ENCODE measurements at regions not wholly inside any gene's neighbourhood (a gene's known extent, or its start where the extent isn't known, plus 50 kb on each side); places are given as distances from the start of the nearest gene placed in this dataset.
"Not testable (repeated sequence)": the region's sequence is repeated elsewhere in the genome, so short reads cannot be mapped to it uniquely, and the experiment has no call there.

DNA sequence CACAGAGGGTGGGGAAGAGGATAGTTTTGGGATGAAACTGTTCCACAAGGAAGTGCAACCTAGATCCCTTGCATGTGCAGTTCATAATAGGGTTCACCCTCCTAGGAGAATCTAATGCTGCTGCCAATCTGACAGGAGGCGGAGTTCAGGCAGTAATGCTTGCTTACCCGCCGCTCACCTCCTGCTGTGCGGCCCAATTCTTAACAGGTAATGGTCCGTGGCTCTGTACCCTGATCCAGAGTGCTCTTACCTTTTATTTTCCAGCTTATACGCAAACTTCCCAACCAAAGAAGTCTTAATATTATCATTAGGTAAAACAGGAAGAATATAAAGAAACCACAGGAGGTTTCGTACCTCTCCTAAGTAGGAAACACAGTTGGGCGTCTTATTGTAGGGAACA lies 82.7 kb upstream of the CD302 start:
- no peak for DNase-seq (ENCODE audit: low read depth in 2 of 3, low spot score in 2 of 3)

DNA sequence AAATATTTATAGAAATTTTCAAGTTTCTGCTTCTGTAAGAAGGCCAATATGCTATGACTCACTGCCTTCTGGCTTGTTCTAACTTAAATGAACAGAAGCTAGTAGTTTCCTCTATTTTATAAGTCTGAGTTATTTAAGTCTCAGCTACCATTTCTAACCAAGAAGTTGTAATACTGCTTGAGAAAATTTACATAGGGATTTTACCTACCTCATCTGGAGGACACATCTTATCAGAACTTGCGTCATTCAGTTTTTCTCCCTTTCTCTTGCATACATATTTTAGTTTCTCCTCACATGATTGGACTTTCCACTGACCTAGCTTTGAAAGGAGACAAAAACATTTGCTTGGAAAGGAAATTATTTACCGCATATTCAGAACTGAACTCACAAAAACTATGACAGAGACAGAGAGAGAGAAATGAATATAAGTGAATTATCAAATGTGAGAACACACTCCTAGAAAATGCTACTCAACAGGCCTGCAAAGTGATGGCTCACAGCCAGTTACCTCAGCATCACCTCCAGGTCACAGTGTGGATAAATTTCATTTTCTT lies 81.1 kb upstream of the CD302 start:
- no peak for DNase-seq (ENCODE audit: low read depth in 2 of 3, low spot score in 2 of 3)

DNA sequence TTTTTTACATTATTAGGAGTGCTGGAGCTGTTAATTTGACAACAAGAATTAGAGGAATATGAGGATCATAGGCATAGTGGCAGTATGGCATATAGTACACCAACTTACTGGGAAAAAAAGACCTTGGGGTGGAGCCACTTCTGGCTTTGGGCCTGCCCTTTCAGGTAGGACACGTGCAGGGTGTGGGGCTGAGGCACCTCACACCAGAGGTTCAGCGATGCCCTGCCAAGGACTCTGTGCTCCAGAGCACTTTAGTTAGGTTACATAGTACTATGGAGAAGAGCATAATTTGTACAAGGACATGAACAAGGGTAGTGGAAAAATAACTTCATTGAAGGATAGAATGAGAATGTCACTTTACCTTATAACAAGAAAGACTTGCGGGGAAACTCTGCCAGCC lies 77.1 kb upstream of the CD302 start:
- DNase-seq (ENCODE audit: low read depth in 2 of 3, low spot score in 2 of 3) = peak in 1 of 3 donors; percentile 25

DNA sequence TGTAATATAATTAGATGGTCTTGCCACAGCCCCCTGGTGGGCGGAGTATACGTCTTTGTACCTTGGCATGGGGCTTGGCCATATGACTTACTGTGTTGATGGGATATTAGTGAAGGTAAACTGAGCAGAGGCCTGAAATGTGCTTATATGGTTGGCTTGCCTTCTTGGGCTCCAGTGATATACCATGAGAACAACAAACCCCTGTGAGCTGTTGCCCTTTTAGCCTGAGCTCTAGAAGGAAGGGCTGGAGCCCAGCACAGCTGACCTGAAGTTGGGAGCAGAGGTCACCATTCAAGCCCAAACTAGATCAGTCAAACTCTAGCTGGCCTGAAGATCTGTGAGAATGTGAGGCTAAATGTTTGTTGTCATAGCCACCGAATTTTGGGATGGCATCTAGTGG lies 75.2 kb upstream of the CD302 start:
- DNase-seq (ENCODE audit: low read depth in 2 of 3, low spot score in 2 of 3) = peak in 2 of 3 donors; percentile 14 to 19

DNA sequence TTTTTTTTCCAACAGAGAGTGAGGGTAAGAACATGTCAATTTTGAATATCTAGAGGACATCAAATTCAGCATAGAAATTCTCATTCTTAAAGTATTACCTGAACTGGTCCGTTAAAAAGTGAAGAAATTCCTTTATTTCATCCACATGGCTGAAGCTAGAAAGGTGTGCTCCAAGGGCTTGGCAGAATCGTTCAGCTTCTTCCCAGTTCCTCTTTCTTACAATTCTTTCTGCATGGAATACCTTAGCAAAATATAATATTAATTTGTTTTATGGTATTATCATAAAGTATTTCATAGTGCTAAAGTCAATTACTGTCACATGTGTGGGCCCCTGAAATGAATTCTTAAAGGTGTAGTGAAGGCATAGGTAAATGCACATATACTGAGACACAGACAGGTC lies 74.3 kb upstream of the CD302 start:
- DNase-seq (ENCODE audit: low read depth in 2 of 3, low spot score in 2 of 3) = no peak

DNA sequence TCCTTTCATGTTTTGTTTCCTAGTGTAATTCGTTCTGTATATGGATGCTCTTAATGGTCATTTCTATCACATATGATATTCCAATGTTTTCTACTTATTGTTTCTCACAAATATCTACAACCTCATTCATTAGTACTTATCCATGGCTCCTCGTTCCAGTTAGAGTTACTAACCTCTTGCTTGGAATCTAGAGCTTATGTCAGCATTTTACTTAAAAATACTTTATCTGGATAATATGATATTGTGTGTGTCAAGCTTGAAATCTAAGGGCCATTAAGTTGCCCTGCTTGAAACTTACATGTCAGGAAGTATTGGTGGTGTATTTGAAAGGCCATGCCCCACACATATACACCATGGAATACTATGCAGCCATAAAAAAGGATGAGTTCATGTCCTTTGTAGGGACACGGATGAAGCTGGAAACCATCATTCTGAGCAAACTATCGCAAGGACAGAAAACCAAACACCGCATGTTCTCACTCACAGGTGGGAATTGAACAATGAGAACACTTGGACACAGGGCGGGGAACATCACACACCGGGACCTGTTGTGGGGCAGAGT lies 70.7 kb upstream of the CD302 start:
- not testable (repeated sequence) for DNase-seq (ENCODE audit: low read depth in 2 of 3, low spot score in 2 of 3)

DNA sequence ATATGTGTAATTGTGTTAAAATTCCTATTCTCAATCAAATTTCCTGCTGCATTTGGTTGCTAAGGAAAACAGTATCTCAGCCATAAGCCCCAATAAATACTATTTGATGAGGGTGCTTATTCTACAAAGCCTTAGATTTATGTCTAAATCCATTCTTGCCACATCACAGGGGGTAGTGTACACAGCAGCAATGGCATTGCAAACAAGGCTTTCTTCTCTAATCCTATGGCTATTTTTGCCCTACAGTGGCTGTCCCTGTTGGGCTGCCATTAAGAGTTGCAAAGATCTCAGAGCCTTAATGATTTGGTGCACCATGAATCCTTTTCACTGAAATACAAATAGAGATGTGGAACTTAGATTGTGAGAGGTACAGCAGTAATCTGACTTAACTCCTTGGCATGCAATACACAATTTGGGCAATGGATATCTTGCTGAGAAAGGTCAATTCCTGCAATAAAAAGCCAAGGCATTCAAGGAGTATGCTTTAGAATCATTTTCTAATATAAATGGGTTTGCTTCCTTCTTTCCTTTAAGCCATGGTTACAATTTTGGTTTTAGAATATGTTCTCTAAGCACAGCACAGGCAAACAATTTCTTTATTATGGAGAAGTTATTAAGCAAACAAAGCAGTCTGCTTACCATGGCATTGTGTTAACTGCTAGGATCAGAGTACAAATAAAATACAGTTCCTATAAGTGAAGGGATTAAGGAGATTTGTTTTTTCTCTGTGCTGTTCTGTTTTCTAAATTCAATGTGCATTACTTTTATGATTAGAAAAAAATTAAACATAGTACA lies 69.8 kb upstream of the CD302 start:
- DNase-seq (ENCODE audit: low read depth in 2 of 3, low spot score in 2 of 3) = no peak

DNA sequence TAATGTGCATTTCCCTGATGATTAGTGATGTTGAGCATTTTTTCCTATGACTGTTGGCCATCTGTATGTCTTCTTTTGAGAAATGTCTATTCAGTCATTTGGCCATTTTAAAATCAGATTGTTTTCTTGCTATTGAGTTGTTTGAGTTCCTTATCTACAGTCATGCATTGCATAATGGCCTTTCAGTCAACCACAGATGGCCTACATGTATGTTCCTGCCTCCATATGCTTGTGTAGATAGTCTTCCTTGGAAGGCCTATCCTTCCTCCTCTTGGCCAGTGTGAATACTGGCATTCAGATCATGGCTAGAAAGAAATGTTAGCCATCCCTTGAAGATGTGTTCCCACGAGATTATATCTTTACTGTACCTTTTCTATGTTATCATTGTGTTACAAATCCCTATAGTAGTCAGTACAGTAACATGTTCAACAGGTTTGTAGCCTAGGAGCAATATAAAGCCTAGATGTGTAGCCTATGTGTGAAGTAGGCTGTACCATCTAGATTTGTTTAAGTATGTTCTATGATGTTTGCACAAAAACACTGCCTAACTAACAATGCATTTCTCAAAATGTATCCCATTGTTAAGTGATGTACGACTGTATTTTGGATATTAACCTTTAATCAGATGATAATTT lies 65.6 kb upstream of the CD302 start:
- no peak for DNase-seq (ENCODE audit: low read depth in 2 of 3, low spot score in 2 of 3)

DNA sequence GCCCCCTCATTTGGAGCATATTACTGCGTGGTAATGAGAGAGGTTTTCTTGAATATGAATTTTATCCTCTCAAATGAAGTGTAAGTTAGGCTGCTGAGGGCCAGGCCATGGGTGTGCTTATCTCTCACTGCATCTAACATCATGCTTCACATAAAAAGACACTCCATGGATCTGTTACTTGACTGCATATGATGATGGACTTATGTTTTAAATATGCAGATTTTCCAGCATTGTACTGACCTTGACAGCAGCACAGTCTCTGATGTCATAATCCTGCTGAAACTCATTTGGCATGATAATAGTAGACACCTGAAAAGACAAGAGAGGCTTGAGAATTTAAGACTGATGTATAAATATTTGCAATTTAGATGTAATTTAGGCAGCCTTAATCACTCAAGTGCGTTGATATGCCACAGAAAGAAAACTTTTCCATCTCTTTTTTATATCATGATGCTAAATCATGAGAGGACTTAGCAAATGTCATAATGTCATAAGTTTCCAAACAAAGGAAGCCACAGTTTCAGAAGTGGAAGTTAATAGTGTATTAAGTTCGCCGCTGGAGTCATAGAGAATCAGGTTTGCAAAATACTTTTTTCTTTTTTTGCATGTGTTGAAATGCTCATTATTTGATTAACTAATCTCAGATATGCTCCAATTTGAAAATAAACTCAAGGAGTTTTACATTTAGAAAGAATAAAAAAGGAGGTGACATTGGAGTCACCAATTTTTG lies 62.7 kb upstream of the CD302 start:
- no peak for DNase-seq (ENCODE audit: low read depth in 2 of 3, low spot score in 2 of 3)

DNA sequence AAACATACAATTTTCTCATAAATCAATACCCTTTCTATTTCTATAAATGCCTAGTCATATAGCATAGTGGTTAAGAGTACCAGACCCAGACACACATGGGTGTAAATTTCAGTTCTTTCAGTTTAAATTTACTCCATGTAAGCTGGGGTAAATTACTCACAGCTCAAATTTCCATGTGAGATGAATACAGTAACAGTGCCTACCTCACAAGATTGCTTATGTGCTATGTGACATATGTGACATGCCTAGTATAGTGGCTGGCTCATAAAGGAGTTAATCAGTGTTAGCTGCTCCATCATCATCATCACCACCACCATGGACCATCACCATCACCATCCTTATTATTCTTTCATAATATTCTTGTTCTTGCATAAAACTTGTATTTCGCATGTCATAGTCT lies 61.6 kb upstream of the CD302 start:
- DNase-seq (ENCODE audit: low read depth in 2 of 3, low spot score in 2 of 3) = no peak

DNA sequence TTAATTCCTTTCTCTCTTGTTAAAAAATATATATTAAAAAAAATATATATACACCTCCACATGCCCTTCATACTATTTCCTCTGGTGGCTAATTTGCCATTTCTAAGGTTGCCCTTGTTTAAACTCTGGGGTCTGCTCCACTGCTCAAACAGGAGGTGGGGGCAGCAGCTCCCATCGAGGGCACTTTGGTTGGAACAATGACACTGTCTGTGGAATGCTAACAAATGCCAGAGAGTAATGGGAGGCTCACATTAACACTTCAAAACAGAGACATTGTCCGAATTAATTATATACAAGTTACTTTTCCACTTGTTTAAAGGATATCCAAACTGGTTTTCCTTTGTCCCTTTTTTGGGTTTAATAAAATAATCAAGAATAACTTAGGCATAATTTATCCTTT lies 58.8 kb upstream of the CD302 start:
- no peak for DNase-seq (ENCODE audit: low read depth in 2 of 3, low spot score in 2 of 3)

DNA sequence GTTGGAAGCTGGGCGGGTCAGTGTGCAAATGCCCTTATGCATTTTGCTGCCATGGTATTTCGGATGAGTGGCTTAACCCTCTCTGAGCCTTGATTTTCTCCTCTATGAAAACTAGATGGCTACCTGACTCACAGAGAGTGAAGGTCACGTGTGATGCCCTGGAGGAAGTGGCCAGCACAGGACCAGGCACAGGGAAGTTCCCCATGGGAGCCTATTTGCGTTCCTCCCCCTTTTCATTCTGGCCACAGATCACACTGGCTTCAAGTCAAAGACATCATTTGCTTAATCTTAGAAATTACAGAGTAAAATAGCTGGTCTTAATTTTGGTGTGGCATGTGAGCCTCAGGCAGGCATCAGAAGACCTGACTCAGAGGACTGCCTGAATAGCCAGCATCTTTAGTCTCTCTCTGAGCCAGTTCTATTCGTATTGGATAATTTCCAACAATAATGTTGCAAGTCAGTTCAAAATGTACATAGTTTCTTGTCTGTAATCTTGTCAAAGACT lies 57.6 kb upstream of the CD302 start:
- no peak for DNase-seq (ENCODE audit: low read depth in 2 of 3, low spot score in 2 of 3)

DNA sequence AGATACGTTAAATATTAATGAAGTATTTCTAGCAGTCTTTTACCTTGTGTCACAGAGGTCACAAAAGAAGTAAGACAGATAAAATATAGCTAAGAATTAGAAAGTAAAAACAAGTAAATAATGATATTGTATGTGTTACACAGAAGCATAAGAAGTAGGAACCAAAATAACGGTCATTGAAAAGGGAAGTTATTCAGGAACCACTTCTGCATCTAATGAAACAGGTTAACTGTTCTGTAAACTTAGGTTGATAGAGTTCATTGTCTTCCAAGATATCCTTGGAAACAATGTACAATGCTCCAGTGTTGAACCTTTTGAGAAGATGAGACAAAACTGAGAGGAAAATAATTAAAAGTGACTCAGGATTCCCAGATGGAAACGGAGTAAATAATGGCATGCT lies 57.1 kb upstream of the CD302 start:
- DNase-seq (ENCODE audit: low read depth in 2 of 3, low spot score in 2 of 3) = peak in 1 of 3 donors; percentile 42

DNA sequence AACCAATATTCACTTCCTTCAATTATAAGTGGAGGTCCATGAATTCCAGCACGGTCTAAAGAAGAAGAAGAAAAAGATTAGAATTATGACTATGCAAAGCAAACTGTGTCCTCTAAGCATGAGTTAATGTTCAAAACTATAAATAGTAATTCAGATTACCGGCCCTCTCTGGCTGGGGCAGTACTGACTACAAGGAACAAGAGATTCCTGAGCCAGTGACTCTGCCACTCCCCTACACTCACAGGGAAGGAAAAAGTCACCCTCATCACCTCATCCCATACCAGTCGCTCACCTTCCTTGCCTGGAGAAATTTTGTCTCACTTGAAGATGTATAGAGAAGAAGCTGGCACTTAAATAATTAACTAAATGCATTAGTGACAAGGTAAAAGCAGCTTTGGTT lies 56.5 kb upstream of the CD302 start:
- no peak for DNase-seq (ENCODE audit: low read depth in 2 of 3, low spot score in 2 of 3)

DNA sequence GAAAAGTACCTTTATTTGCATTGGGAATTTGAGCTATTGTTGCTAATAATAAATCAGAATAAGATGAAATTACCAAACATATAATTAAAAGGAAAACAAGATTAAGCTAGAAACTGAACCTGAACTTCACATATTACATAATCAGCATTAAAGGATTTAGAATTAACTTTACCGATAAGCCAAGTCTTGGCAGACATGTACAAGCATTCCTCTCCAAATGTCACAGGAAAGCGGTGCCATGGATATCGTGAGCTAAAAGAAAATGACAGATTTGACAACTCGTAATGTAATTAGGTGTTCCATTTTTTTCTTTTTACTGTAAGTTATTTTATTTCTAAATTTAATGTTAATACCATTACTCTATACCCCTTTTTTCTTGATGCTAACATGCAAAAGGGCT lies 55.1 kb upstream of the CD302 start:
- DNase-seq (ENCODE audit: low read depth in 2 of 3, low spot score in 2 of 3) = no peak

DNA sequence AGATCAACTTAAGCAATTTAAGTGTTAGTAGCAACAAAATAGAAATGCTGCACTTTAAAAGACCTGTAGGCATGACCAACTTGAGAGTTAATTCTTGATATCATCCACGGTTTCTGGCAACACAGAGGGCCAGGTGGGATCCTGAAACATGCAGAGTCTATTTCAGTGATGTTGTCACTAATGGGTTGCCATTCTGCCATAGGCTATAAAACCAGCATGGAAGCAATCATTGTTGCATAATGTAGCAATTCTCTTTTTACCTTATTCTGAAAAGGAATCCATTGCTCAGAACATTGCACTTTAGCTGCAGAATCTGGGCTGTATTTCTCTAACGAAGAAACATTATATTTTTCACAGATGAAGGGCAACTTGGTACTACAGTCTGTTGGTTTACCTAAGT lies 53.9 kb upstream of the CD302 start:
- DNase-seq (ENCODE audit: low read depth in 2 of 3, low spot score in 2 of 3) = no peak

DNA sequence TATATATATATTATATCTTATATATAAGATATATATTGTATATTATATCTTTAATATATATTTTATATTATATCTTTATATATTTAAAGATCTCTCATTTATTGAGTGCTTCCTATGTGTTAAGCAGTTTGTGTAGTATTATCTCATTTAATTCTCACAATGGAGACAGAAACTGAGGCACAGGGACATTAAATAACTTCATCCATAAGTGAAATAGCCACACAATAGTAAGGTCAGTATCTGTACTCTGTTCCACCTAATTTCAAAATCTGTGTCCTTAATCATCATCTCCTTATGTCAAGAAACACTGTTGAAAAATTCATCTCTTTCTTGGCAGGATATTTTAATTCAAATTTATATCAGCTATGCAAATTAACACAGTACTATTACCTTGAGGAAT lies 52.8 kb upstream of the CD302 start:
- no peak for DNase-seq (ENCODE audit: low read depth in 2 of 3, low spot score in 2 of 3)

DNA sequence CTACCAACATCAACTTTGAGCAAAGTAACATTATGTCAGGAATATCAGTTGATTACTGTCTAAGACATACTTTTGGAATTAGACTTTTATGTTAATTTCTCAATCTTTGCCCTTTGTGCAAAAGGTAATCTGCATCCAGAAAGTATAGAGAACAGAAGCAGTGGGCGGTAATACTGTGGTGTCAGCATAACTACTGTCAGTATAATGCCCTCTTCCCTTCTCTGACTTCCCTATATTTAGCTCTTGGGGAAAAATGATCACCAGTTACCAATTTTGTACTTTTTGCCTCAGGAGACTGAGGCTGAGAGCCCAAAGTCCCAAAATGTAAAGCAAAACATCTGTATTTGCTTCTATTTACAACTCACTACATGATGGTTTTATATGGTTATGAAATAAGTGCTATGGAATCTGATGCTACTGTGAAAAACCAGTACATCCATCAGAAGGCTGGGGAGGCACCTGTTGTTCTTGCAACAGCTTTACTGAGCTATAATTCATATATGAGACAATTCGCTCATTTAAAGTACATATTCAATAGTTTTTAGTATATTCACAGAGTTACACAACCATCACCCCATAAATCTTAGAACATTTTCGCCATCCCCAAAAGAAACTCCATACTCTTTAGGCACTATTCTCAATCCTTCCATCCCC lies 51.3 kb upstream of the CD302 start:
- DNase-seq (ENCODE audit: low read depth in 2 of 3, low spot score in 2 of 3) = no peak

All from hematopoietic multipotent progenitor cell (in vitro differentiated cells).